CD4-positive, alpha-beta T cell treated with Interferon gamma for 1 hour (primary cell): ENCODE measurements at regions not wholly inside any gene's neighbourhood (a gene's known extent, or its start where the extent isn't known, plus 50 kb on each side); places are given as distances from the start of the nearest gene placed in this dataset.

Experiments
- DNase-seq: peaks from one replicate; pipeline ENCODE4 v3.0.0-alpha.2; 2020

DNA sequence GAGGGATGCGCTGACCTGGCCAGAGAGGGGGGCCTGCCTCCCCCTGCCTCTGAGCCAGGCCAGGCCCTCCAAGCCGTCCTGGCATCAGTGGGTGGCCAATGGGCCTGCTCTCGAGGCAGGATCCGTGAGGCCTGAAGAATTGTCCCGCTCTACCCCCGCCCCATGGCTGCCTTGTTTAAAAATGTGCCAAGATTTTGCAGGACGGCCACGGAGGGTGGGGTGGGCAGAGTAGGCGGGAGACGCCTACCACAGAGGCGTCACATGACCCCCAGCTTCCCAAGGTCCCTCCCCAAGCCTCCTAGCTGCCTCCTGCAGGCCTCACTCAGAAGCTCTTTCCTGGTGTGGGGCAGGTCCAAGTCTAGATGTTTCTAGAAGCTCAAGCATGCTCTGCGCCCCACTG, 69.5 kb downstream of the ENGASE start:
- no peak for DNase-seq

DNA sequence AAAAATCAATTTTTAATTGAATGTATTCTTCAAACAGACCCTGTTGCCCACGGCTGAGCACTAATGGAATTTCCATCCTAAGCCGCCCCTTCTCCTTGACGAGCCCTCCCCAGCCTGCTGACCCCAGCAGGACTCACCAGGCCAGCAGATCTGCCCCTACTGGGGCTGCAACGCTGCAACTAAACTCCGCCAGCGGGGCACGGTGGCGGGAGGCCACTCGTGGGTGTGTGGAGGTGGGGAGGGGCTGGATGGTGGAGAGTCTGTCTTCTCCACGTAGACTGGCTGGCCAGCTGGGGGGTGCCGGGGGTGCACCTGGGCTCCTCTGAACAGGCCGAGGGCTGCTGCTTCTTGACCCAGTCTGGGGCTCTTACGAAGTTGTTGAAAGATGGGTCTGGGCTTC, 67.8 kb downstream of the ENGASE start:
- DNase-seq: no peak

GRCh38 chr17:79141578-79142355, 67.1 kb downstream of the ENGASE start:
- DNase-seq: no peak

DNA sequence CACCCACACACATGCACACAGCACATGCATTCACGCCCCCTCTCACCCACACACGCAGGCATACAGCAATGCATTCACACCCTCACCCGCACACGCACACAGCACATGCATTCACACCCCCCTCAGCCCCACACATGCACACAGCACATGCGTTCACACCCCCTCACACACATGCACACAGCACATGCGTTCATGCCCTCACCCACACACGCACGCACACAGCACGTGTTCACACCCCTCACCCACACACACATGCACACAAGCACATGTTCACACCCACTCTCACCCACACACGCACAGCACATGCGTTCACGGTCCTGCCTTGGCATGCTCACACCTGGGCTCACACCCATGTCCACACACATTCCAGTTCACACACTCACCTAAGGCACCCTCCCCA, 64.2 kb downstream of the ENGASE start:
- DNase-seq: no peak

DNA sequence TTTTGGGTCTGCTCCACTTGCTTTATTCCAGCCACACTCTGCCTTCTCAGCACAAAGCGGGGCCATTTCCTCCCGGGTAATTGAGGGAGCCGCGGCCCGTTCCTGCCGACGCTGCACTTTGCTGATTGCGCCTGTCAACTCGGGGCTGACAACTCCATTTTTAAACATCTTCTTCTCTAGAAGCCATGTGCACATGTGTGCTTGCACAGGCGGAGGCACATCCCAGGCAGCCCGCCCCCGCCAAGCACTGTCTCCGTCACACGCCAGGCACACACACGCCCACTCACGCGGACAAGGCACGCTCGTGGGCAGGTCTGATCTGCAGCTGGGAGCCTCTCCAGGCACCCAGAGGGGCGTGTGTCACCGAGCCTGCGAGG, 63.2 kb downstream of the ENGASE start:
- no peak for DNase-seq

GRCh38 chr17:79137015-79137788, 62.6 kb downstream of the ENGASE start:
- DNase-seq: no peak

- DNase-seq: no peak
Measured at GRCh38 chr17:79136596-79136995, 62.0 kb downstream of the ENGASE start.
